LoVo (cell line): ENCODE measurements at regions not wholly inside any gene's neighbourhood (a gene's known extent, or its start where the extent isn't known, plus 50 kb on each side); places are given as distances from the start of the nearest gene placed in this dataset.
"Not testable (repeated sequence)": the region's sequence is repeated elsewhere in the genome, so short reads cannot be mapped to it uniquely, and the experiment has no call there.

ENCODE experiments used
- DNase-seq: peaks from one replicate; pipeline ENCODE4 v3.0.0-alpha.2; 2016; ENCODE audit warnings: low spot score

DNA sequence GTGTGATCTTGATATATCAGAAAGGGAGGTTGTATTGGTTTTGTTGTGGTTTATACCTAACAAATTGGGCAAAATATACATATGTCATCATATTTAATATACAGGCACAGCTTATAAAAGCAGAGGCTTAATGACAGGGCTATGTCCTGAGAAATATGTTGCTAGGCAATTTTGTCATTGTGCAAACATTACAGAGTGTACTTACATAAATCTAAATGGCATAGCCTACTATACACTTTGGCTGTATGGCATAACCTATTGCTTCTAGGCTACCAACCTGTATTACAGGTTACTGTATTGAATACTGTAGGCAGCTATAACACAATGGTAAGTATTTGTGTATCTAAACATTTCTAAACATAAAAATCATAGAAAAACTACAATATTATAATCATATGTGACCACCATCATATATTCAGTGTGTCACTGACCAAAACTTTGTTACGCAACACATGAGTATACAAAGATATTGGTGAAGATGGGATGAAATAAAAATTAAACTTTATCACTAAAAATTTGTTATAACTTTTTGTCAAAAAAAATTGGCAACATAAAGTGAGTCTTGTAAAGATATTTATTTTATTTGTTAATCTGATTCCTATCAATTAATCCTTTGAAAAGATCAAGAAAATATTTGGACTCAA, 414.0 kb upstream of the HS3ST1 start:
- no peak for DNase-seq

DNA sequence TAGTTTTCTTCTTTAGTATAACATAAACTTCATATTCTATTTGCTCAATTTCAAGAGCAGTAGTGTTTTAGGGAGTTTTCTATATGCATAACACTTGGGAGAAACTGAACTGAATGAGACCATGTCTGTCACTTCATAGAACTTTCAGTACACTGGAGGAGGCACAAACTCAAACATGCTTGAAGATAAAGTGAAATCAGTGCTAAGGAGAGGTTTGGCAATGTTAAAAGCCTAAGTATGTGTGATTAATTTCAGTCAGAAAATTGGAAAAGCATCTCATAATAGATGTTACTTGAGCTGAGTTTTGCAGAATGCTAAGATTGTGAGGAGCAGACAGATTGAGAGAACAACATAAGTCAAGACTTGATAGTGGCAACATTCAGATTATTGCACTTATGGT, 411.2 kb upstream of the HS3ST1 start:
- DNase-seq = no peak

DNA sequence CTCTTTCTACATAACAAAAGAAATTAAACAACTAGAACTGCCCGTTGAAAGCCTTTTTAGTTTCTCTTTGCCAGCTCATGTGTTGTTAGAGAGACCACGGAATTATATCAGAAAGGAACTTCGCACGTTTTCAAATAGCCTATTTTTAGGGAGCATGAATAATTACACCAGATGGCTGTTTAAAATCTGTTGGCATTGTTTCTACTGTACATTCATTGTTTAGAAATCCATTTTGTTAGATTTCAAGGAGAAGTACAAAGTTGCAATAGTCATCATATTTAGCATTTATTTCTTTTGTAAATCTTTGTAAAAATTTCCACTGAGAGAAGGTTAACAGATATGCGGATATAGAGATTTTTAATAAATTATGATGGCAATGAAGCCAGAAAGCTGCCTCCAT, 403.0 kb upstream of the HS3ST1 start:
- DNase-seq = no peak

DNA sequence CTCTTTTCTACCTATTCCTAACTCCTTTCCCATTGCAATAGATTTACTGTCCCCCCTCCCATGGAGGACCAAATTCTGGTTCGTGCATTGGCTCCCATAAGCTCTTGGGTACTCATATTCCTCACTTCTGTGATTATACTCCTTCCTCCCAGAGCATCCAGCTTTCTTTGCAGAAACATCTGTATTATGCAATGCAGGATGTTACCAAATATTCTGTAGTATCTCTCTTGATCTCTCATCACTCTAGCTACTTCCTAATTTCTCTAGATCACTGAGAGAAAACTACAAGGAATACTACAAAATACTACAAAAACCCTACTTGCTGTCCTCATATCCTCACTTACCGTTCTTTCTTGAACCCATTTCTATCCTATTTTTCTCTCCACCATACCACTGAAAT, 395.9 kb upstream of the HS3ST1 start:
- DNase-seq = no peak

DNA sequence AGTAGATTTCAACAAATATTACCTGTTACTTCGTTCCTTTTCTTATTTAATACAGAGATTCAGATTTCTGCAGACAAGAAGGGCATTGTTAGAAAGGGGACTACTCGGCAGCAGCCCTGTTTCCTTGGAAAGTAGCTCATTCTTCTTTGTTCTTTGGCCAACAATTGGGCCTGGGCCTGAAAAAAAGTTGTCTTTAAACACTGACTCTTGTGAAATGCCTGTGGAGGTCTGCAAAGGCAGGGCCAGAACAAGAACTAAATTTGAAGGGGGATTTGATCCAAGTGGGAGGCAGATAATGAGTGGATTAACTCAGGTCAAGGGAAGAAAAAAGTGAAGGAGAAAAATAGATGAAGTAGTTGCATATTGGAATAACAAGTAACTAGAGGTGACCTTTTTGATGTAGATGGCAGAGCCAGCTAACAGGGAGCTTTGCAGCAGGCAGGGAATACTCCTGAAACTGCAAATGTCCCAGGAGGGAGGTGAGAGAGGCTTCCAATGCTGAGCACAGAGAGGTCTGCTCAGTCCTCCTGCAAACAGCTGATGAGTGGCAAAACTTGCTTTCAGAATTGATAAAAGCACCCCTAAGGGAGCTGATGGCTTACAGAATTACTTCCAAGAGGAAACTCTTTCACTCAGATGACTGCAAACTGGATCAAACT, 393.2 kb upstream of the HS3ST1 start:
- no peak for DNase-seq

DNA sequence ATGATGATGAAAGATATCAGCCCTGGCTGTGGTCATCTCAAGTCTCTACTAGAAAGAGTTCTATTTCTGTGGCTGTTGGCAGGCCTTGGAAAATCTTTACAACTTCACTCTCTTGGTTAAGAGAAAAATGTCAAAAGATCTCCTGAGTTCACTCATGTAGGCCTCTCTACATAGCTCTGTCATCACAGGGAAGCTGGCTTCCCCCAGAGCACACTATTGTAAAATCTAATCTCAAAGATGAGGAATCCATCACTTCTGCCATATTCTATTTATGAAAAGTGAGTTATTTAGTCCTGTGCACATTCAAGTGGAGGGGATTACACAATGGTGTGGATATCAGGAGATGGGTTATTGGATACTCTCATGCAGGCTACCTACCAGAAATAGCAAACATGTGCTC, 388.4 kb upstream of the HS3ST1 start:
- DNase-seq = no peak

DNA sequence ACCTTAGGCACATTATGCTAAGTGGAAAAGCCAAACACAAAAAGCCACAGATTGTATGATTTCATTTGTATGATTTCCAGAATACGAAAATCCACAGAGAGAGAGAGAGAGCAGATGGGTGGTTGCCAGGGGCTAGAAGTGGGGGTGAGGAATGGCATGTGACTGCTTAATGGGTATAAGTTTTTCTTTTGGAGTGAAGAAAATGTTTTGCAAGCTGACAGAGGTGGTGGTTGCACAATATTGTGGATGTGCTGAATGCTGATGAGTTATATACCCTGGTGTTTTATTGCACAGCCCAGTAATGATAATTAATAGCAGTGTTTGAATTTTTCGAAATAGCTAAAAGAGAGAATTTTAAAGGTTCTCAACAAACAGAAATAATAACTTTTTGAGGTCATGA, 386.1 kb upstream of the HS3ST1 start:
- DNase-seq = no peak

DNA sequence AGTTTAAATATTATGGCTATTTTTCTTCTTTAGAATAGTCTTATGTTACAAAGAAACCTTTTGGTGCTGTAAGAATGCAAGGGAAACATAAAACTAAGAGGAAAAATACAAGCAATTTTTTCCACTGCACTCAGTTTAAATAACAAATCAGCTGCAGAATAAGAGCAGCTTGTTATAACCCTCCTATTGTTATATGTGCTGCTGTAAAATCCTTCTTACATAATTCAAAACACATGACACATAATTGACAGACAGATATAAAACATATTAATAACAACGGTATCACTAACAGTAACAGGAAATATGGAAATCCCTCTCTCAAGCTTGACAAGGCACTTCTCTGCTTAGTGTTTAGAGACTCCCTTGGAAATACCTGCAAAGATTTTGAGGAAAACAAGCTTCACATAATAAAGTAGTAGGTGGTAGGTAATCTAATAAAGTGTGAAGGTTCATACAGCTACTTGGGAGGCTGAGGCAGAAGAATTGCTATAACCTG, 385.3 kb upstream of the HS3ST1 start:
- DNase-seq = no peak

DNA sequence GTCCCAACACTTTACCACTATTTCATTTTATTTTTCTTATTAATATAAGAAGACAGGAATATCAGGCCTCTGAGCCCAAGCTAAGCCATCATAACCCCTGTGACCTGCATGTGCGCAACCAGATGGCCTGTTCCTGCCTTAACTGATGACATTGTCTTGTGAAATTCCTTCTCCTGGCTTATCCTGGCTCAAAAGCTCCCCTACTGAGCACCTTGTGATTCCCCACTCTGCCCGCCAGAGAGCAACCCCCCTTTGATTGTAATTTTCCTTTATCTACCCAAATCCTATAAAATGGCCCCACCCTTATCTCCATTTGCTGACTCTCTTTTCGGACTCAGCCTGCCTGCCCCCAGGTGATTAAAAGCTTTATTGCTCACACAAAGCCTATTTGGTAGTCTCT, 382.8 kb upstream of the HS3ST1 start:
- DNase-seq = not testable (repeated sequence)

DNA sequence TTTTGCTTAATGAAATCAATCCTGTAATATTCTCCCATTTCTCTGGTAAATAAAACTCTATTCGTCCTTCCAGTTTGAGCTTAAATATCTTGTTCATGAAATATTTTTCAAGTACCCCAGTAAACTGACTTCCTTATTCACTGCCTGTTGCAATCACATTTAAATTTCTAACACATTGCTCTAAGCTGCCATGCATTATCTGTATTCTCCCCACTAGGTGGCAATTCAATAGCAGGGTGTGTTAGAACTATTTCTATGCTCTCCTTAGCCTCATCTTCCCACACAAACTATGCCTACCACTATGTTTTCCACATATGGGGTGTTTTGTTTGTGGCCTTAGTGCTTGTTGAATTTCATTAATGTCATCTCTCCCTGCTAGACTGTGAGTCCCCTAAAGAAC, 377.1 kb upstream of the HS3ST1 start:
- DNase-seq = peak; percentile 54

DNA sequence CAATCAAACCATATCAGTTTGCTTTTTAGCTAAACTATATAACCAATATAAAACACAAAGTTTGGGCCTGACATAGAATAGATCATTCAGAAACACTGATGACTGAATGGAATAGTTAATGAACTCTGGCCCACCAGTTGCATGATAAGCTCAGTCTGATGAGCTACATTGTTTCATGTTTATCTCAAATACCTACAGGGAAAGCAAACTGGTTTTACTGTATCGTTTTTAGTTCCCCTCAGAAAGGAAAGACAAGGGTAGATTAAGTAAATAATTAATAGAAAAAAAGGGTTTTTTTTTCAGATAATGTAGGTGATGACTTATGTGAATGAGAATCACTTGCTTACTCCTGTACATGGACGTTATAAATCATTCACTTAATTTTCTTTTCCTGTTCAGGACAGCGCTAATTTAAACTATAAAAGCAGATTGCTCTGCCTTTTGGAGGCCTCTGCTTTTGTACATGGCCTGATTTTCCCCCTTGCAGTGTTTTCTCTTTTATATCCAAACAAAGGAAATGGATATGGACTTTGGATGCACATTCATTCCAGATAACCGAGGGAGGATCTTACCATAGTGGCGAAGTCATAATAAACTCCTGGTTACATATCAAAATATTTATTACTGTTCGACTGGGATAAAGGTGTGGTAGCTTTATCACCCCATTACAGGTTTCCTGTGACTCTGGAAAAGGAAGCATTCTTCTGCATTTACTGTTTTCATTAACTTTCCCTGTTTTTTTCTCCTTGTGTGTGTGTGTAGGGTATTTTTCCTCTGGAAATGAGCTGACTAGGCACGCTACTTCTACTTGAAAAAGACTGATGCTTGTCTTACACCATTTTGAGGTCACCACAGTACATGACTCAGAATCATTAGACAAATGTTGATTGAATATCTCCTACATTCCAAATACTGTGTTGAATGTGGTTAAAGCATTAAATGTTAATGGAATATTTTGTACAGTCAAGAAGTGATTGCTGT, 373.1 kb upstream of the HS3ST1 start:
- DNase-seq = peak; percentile 41

DNA sequence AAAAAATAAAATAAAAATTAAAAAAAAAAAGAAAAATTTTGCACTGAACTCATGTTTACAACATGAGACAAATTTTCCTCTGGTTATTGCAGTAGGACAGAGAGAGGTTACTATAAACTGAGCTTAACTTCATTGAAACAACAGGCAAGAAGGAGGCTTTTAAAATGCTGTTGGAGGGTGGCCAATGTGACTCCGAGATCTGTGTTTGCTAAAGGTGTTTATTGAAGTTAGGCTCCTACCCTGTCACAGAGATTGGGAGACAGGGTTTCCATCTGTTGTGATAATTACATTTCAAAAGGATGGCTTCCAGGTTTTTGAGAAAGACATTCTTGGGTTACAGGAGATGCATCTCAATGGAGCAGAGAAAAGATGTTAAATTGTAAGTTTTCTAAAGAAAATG, 370.5 kb upstream of the HS3ST1 start:
- peak; percentile 3 for DNase-seq

DNA sequence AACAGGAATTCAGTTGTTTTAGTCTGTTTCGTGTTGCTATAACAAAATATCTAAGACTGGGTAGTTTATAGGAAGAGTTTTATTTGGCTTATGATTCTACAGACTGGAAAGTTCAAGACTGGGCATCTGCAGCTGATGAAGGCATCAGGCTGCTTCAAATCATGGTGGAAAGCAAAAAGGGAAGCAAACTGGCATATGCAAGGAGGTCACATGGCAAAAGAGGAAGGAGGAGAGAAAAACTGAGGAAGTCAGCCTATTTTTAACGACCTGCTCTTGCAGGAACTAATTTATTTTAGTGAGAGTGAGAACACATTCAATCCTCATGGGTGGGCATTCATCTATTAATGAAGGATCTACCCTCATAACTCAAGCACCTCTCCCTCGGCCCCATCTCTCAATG, 363.1 kb upstream of the HS3ST1 start:
- DNase-seq = no peak

DNA sequence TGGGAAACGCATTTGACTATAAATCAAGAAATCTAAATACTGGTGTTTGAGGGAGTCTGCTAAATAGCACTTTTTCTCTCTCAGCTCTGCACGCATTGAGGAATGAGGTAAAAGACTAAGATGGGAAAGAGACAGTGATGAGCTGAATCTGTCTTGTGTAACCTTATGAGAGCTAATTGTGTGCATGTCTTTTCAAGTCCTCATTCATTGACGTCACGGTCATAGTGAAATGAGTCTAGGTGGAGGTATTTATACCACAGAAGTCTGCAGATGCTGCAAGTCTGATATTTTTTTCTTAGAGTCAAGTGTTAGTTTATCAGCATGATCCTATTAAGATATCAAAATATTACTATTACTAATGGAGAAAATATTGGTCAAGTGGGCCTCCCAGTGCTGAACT, 361.5 kb upstream of the HS3ST1 start:
- DNase-seq = no peak

DNA sequence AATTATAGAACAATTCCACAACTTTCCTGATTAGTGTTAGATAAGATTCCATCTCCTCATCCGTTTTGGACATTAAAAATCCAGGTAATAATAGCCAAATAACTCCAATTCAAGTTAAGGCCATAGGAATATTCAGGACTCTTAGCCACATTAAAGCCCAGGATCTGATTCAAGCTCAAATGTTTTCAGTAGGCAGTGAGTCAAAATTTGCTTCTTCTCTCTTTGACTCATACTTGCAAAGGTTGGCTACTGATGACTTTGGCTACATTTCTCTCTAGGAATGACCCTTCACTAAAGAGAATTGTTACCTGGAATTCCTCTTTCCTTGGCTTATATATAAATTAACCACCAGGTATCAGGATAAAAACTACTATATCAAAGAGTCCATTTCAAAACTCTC, 354.9 kb upstream of the HS3ST1 start:
- no peak for DNase-seq

DNA sequence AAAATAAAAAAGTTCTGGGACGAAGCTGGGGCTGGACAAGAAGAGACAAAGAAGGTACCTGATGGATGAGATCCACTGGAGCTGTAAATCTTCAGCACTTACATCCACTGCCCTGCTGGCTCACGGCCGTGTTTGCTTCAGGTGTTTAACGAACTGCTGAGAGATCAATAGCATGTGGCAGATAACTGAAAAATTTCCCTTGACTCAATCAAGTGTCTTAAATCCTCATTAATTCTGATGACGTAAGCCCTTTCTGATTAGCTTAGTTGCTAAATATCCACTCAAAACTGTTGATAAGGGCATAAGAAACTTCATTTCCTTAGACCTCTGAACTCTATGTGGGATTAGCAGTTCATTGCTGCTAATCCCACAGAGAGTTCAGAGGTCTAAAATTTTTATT, 354.2 kb upstream of the HS3ST1 start:
- no peak for DNase-seq

DNA sequence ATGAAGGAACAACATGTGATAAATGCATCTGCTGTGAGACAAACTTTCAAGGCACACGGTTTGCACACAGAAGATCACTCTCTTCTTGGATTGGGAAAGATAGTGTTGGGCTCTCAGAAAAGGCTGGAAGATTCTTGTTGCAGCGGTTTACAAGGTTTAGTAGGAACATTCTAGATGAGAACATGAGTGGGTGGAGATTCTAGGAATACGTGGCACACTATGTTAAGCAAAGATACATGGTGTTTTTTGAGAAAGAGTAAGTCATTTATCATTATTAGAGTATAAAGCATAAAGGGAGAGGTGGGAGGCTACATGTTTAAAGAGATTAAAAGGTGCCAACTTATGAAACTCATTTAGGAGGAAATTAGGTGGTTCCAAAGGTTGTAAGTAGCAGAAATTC, 348.8 kb upstream of the HS3ST1 start:
- no peak for DNase-seq

DNA sequence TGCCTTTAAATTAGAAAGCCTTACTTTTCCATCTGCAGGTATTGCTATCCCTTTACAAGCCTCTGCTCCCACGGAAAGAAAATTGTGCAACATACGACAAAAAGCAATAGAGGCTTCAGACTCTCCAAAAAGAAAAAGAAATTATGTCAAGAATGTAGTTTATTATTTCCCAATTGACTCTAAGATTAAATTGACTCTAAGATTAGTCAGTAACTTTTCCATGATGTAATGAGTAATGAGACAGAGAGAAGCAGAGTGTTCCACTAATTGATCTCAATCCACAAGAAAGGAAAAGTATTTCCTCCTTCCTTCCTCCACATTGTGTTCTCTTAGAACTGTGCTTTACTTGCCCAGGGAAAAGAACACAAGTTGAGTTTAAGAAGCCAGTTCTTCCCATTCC, 345.7 kb upstream of the HS3ST1 start:
- DNase-seq = no peak

DNA sequence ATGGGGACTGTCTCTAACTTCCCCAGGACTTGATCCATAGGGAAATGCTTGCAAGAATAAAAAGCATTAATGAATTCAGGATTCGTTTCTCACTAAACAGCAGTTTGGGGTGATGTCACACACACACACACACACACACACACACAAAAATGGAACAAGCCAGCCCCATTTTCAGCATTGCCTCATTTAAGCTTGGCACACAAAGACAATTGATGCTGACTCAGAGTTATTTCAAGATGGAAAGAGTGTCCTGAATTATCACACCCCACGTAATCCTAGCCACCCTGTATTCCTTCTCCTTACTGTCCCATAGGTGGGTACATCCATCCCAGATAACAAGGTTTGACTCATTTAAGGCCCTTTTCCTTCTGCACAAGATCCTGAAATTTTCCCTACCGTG, 345.1 kb upstream of the HS3ST1 start:
- DNase-seq = no peak

DNA sequence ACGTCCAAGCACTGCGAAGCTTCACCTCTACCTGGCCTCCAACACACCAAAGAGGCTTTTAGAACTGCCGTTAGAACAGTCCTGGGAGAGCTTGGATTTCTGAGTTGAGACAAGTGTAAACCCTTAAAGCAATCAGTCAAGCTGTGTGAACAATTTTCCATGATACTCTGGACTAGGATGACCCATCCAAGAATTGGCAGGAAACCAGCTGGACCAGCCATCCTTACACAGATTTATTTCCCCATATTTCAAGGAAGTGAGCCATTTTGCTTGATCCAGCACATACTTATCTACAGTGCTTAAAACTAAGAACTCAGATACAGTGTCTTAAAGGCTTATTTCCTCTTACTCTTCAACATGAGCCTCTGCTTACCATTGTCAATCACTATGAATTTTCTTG, 340.7 kb upstream of the HS3ST1 start:
- no peak for DNase-seq

DNA sequence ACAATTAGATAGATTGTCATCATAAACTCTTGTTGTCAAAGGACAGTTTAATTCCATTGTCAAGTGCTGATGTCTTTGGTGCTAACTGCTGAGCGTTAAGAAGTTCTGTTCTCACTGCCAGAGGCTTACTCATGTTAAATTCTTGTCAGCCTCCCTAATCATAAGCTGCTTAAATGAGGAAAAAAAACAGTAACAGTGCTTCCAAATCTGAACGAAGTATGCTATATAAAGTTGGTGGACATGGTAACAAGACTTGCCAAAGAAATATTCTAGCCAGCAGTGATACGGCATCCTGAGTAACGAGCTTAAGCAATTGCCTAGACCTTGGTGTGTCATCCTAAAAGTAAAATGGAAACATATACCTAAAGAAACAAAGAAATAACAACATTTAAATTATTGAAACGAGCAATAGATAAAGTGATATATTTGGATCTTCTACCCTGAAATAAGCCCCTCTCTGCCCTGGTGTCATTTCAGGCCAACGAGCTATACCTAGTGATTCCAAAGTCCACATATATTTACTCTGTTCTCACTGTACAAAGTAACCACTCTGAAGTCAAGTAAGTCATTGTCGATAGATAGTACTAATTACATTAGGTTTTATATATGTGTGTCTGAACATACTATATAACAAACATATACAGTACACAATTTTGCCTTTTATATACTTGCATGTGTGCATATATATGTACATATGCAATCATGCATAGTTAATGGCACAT, 339.7 kb upstream of the HS3ST1 start:
- no peak for DNase-seq

DNA sequence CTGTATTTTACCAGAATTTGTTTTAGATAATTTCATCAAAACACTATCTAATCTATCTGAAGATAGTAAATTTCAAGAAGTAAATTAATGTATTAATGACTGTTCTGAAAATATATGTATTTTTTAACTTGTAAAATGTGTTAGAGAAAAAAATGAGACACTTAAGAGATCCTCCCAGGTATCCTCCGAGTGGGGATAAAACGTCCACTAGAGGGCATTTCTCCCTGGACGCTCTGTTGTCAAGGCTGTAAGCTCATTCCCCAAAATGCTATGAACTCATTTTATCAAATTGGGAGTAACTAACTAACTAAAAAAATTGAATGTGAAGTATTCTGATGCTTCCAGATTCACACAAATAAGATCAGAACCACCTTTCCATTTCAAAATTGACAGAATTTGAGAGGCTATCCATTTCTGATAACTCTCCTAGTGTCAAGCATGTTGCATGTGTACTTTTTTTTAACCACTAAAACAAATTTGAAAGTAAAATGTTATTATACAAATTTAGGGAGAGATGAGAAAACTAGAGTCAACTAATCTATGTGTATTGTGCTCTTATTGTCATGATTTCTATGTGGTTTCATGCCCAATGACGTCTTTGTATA, 337.3 kb upstream of the HS3ST1 start:
- DNase-seq = peak; percentile 49
